Natural killer cell (primary cell): ENCODE measurements at regions not wholly inside any gene's neighbourhood (a gene's known extent, or its start where the extent isn't known, plus 50 kb on each side); places are given as distances from the start of the nearest gene placed in this dataset.

Experiments
- ATAC-seq, 3 donors: fragments of 150-1000 bp in 2 of 3; fragments of 200-7000 bp in 1 of 3; cut with Tn5 transposase; 1 replicate in 1 of 3; 2 replicates in 2 of 3; pipeline ENCODE4 v1.10.0; 2021; ENCODE audit warnings: mild to moderate bottlenecking in 2 of 3, moderate library complexity in 2 of 3
- DNase-seq, 2 donors: peaks; one replicate each; pipeline versions ENCODE4 v3.0.0 to v3.0.0-alpha.2; 2013 to 2021; ENCODE audit warnings: mixed read lengths in 1 of 2
- H3K27ac ChIP-seq: one replicate; pipeline ENCODE4 v1.5.1; 2013; ENCODE audit warnings: mild to moderate bottlenecking, low read length
- H3K27me3 ChIP-seq: one replicate; pipeline ENCODE4 v1.6.1; 2013; ENCODE audit warnings: low read length; ENCODE audit not compliant: control insufficient read depth, insufficient read depth
- H3K36me3 ChIP-seq: one replicate; pipeline ENCODE4 v1.6.1; 2013; ENCODE audit warnings: low read length; ENCODE audit not compliant: control insufficient read depth, insufficient read depth
- H3K4me1 ChIP-seq: one replicate; pipeline ENCODE4 v1.6.1; 2013; ENCODE audit warnings: low read length; ENCODE audit not compliant: control insufficient read depth, insufficient read depth
- H3K4me3 ChIP-seq: one replicate; pipeline ENCODE4 v1.5.1; 2013; ENCODE audit warnings: low read length
- H3K9me3 ChIP-seq: one replicate; pipeline ENCODE4 v1.6.1; 2013; ENCODE audit warnings: low read length; ENCODE audit not compliant: control insufficient read depth, insufficient read depth
- H3K27ac Mint-ChIP-seq, 2 donors: one replicate each; pipeline ENCODE4 v1.8.0; 2022; ENCODE audit warnings: mild to moderate bottlenecking in 2 of 2, mixed read lengths in 2 of 2, moderate library complexity in 1 of 2
- H3K27me3 Mint-ChIP-seq, 2 donors: one replicate each; pipeline ENCODE4 v1.8.0; 2022; ENCODE audit warnings: low read depth in 2 of 2, mixed read lengths in 2 of 2
- H3K36me3 Mint-ChIP-seq: one replicate; pipeline ENCODE4 v1.8.0; 2022; ENCODE audit warnings: mixed read lengths
- H3K4me1 Mint-ChIP-seq, 2 donors: one replicate each; pipeline ENCODE4 v1.8.0; 2022; ENCODE audit warnings: mixed read lengths in 2 of 2
- H3K4me3 Mint-ChIP-seq: one replicate; pipeline ENCODE4 v1.8.0; 2022; ENCODE audit warnings: mild to moderate bottlenecking, moderate library complexity, mixed read lengths
- H3K9me3 Mint-ChIP-seq, 2 donors: one replicate each; pipeline ENCODE4 v1.8.0; 2022; ENCODE audit warnings: mixed read lengths in 2 of 2
- WGBS: methylation state at CpG from one replicate; pipeline ENCODE4 v1.1.7; 2013; ENCODE audit warnings: missing lambda C conversion rate; ENCODE audit not compliant: insufficient coverage; 5-methylcytosine and 5-hydroxymethylcytosine counted together
- intact Hi-C: fragments of 100-400 bp; cut with micrococcal nuclease; formaldehyde crosslinking; loops from one replicate; pipeline ENCODE4 v1.14.2; 2022
- TF ChIP-seq, protein P1 (sequence below): fragments of 200-600 bp; IDR thresholded peaks from one replicate; pipeline ENCODE4 v1.8.0; 2022; ENCODE audit warnings: antibody characterized with exemption

DNA sequence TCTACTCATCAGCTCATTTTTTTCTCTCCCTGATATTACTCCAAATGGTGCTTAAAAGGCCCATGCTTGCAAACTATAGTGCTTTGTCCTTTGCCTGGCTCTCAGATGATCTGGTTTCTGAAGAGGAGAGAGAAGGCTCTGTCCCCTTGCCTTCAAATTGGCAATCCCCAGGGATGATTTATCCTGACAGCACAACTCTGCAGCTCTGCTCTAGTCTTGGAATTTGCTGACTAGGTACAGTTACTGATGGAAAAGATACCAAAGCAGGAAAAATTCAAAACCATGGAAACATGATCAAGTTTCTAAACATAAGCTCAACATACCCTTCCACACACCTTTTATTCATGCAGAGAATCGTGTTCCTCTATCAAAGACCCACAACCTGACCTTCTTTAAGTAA is 106.7 kb upstream of the CADPS start:
- Histone ChIP-seq H3K9me3 (no peaks in the 10 kb centered on the region), H3K4me3 (no peak overlapping the region), H3K27ac (no peak overlapping the region), H3K4me1 (no peaks in the 10 kb centered on the region), H3K27me3 (no peaks in the 10 kb centered on the region), H3K36me3 (no peaks in the 10 kb centered on the region)
- WGBS = 0% methylated on average over 1 of the region's 1 CpG
- H3K9me3 Mint-ChIP-seq = peaks cover 9 to 11% of the 10 kb centered on the region in 2 donors
- ATAC-seq = no peak
- intact Hi-C loops = no loop called here
- TF ChIP-seq, protein P1, sequence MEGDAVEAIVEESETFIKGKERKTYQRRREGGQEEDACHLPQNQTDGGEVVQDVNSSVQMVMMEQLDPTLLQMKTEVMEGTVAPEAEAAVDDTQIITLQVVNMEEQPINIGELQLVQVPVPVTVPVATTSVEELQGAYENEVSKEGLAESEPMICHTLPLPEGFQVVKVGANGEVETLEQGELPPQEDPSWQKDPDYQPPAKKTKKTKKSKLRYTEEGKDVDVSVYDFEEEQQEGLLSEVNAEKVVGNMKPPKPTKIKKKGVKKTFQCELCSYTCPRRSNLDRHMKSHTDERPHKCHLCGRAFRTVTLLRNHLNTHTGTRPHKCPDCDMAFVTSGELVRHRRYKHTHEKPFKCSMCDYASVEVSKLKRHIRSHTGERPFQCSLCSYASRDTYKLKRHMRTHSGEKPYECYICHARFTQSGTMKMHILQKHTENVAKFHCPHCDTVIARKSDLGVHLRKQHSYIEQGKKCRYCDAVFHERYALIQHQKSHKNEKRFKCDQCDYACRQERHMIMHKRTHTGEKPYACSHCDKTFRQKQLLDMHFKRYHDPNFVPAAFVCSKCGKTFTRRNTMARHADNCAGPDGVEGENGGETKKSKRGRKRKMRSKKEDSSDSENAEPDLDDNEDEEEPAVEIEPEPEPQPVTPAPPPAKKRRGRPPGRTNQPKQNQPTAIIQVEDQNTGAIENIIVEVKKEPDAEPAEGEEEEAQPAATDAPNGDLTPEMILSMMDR = no peak
- no peak overlapping the region for H3K27ac Mint-ChIP-seq
- no peak for DNase-seq
- no peaks in the 10 kb centered on the region for H3K4me1 Mint-ChIP-seq
- H3K27me3 Mint-ChIP-seq = no peaks in the 10 kb centered on the region
- H3K4me3 Mint-ChIP-seq = no peak overlapping the region
- no peaks in the 10 kb centered on the region for H3K36me3 Mint-ChIP-seq

DNA sequence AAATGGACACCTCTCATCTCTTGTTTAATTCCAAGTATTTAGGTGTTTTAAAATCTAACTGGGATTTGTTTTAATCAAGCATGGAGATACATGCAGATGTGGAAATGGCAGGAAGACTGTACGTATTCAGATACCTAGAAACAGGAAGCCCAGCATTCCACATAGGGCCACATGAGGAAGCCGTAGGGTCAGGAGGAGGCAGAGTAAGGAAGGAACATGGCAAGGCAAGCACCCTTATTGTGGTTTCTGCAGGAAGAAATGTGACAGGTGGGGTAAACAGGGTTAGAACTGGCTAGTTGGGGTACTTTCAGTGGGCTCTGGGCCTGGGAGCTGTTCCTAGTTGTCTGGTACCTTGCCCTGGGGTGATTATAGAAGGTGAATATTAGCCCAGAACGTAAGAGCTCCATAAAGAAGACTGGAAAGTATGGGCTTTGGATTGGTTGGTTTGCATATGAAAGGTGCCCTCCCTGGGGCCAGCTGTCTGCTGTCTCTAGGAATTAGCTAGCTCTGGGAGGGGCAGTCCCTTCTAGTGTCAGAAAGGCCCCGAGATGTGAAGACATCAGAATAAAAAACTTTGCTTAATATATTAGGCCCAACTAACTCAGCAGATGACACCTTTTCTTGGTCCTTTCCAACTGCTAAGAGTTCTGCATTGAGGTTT is 107.7 kb upstream of the CADPS start:
- no peak overlapping the region for H3K4me3 Mint-ChIP-seq
- Histone ChIP-seq H3K27me3 (no peaks in the 10 kb centered on the region), H3K27ac (no peak overlapping the region), H3K4me3 (no peak overlapping the region), H3K9me3 (no peaks in the 10 kb centered on the region), H3K4me1 (no peaks in the 10 kb centered on the region), H3K36me3 (no peaks in the 10 kb centered on the region)
- H3K9me3 Mint-ChIP-seq = peaks cover 9 to 14% of the 10 kb centered on the region in 2 donors
- H3K27me3 Mint-ChIP-seq = no peaks in the 10 kb centered on the region
- intact Hi-C loops = no loop called here
- ATAC-seq (no peak), DNase-seq (no peak)
- H3K27ac Mint-ChIP-seq = no peak overlapping the region
- TF ChIP-seq, protein P1 = no peak
- no peaks in the 10 kb centered on the region for H3K36me3 Mint-ChIP-seq
- WGBS = 25% methylated on average over 4 of the region's 4 CpGs
- no peaks in the 10 kb centered on the region for H3K4me1 Mint-ChIP-seq

DNA sequence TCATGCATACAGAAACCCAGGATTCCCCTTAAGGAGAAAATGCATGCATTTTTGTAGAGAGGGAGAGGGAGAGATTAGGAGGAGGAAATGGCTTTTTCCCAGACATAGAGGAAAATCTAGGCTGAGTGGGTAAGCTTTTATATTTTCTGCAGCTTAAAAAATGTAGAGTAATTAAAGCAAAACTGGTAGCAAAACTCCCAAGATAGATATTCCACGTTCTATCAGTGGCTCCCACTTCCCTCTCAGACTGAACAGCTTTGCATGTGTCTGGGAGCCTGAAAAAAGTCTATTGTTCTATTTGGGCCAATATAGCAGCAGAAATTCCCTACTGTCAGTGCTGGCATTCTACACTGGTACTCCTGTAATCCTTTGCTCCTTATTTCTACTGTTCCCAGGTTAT is 110.8 kb upstream of the CADPS start:
- Histone ChIP-seq H3K36me3 (no peaks in the 10 kb centered on the region), H3K9me3 (no peaks in the 10 kb centered on the region), H3K4me3 (no peak overlapping the region), H3K27me3 (no peaks in the 10 kb centered on the region), H3K27ac (no peak overlapping the region), H3K4me1 (no peaks in the 10 kb centered on the region)
- WGBS = 67% methylated on average over 1 of the region's 1 CpG
- Mint-ChIP-seq H3K4me3 (no peak overlapping the region), H3K4me1 (no peaks in the 10 kb centered on the region), H3K36me3 (no peaks in the 10 kb centered on the region), H3K9me3 (peaks cover 12 to 20% of the 10 kb centered on the region in 2 donors), H3K27ac (no peak overlapping the region), H3K27me3 (no peaks in the 10 kb centered on the region)
- intact Hi-C loops = no loop called here
- TF ChIP-seq, protein P1 = no peak
- ATAC-seq (no peak), DNase-seq (no peak)

DNA sequence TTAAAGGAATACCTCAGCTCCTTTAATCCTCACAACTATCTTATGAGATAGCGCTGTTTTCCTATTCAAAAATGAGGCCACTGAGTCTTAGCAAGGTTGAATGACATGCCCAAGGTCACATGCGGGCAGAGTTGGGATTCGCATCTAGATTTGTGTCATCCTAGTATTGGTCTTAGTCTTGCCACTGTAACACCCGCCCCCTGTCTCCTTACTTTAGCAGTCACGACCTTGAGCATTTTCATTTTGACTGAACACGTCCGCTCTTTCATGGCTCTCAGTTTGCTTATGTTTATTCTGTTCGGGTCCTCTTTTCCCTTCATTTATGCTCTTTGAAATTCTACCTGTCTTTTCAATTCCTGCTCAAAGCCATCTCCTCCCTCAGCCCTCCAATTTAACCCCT is 112.5 kb upstream of the CADPS start:
- intact Hi-C loops = no loop called here
- Histone ChIP-seq H3K4me3 (no peak overlapping the region), H3K9me3 (no peaks in the 10 kb centered on the region), H3K36me3 (no peaks in the 10 kb centered on the region), H3K4me1 (no peaks in the 10 kb centered on the region), H3K27ac (no peak overlapping the region), H3K27me3 (no peaks in the 10 kb centered on the region)
- ATAC-seq (no peak), DNase-seq (no peak)
- TF ChIP-seq, protein P1 = no peak
- WGBS = 89% methylated on average over 8 of the region's 8 CpGs
- H3K36me3 Mint-ChIP-seq = no peaks in the 10 kb centered on the region
- no peaks in the 10 kb centered on the region for H3K4me1 Mint-ChIP-seq
- no peak overlapping the region for H3K27ac Mint-ChIP-seq
- H3K9me3 Mint-ChIP-seq = peaks cover 12 to 17% of the 10 kb centered on the region in 2 donors
- H3K4me3 Mint-ChIP-seq = no peak overlapping the region
- no peaks in the 10 kb centered on the region for H3K27me3 Mint-ChIP-seq
